ENCODE measurements at regions not wholly inside any gene's neighbourhood (a gene's known extent, or its start where the extent isn't known, plus 50 kb on each side); places are given as distances from the start of the nearest gene placed in this dataset.

DNA sequence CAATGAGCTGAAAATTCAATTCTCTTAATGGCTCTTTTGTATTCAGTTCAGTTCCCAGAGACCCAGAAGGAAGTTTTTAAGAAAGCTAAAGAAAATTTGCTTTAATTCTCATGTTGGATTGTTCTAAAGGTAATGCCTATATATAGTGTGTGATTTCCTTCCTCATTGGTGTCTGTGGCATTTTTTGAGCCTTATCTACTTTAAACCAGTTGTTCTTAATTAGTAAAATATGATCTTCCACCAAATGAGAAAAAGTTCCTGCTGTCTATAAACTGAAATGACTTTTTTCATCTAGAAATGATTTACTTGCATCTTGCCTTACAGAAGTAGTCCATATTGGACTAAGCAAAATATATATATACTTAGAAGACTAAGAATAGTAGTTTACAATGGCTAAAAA, 622.1 kb upstream of the KIRREL3 start:
- ATAC-seq (ENCODE audit: low FRiP score) (no peak), DNase-seq (ENCODE audit: low spot score) (no peak)
- TF ChIP-seq, protein P1, sequence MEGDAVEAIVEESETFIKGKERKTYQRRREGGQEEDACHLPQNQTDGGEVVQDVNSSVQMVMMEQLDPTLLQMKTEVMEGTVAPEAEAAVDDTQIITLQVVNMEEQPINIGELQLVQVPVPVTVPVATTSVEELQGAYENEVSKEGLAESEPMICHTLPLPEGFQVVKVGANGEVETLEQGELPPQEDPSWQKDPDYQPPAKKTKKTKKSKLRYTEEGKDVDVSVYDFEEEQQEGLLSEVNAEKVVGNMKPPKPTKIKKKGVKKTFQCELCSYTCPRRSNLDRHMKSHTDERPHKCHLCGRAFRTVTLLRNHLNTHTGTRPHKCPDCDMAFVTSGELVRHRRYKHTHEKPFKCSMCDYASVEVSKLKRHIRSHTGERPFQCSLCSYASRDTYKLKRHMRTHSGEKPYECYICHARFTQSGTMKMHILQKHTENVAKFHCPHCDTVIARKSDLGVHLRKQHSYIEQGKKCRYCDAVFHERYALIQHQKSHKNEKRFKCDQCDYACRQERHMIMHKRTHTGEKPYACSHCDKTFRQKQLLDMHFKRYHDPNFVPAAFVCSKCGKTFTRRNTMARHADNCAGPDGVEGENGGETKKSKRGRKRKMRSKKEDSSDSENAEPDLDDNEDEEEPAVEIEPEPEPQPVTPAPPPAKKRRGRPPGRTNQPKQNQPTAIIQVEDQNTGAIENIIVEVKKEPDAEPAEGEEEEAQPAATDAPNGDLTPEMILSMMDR (IDR thresholded peaks at IDR 0.05): no peak

- DNase-seq (ENCODE audit: low spot score) (no peak), ATAC-seq (ENCODE audit: low FRiP score) (no peak)
- TF ChIP-seq, protein P1 (IDR thresholded peaks at IDR 0.05): no peak
Observed at GRCh38 chr11:127620671-127621070, 620.1 kb upstream of the KIRREL3 start.

- DNase-seq (ENCODE audit: low spot score) (no peak), ATAC-seq (ENCODE audit: low FRiP score) (no peak)
- TF ChIP-seq, protein P1 (IDR thresholded peaks at IDR 0.05): no peak
Observed at GRCh38 chr11:127619946-127620345, 619.4 kb upstream of the KIRREL3 start.

- no peak for DNase-seq (ENCODE audit: low spot score)
- TF ChIP-seq, protein P1 (IDR thresholded peaks at IDR 0.05): no peak
- ATAC-seq (ENCODE audit: low FRiP score): no peak
Observed at GRCh38 chr11:127618721-127619120, 618.2 kb upstream of the KIRREL3 start.

DNA sequence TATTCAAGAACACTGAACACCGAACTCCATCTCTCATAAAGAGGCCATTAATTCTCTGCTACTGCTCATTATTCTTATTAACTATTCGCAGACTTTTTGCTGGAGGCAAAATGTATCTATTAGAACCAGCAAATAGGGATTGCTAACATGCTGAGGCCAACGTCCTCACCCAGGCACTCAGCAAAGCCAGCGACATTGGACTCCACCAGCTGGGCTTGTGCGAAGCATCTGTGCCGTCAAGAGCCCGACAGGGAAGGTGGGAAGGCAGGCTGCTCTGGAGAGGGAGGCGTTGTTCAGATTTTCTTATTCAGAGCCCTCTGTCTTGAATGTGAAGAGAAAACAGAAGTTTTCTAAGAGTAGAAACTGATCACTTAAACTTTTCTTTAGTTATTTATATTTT, 615.6 kb upstream of the KIRREL3 start:
- DNase-seq (ENCODE audit: low spot score): no peak
- ATAC-seq (ENCODE audit: low FRiP score): no peak
- TF ChIP-seq, protein P1 (IDR thresholded peaks at IDR 0.05): no peak

DNA sequence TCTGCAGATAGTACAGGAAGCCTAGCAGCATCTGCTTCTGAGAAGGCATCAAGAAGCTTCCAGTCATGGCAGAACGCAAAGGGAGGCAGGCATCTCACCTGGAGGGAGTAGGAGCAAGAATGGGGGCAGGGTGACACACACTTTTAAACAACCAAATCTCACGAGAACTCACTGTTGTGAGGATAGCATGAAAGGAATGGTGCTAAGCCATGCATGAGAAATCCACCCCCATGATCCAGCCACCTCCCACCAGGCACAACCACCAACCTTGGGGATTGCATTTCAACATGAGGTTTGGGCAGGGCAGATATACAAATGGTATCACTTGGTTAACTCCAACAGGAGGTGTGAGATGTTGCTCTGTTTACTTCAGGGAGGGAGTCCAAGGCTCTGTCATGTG, 612.0 kb upstream of the KIRREL3 start:
- DNase-seq (ENCODE audit: low spot score): no peak
- TF ChIP-seq, protein P1 (IDR thresholded peaks at IDR 0.05): no peak
- no peak for ATAC-seq (ENCODE audit: low FRiP score)

GRCh38 chr11:127609025-127609773, 608.6 kb upstream of the KIRREL3 start:
- DNase-seq (ENCODE audit: low spot score) (no peak), ATAC-seq (ENCODE audit: low FRiP score) (no peak)
- TF ChIP-seq, protein P1 (IDR thresholded peaks at IDR 0.05): no peak

Data from omental fat pad (tissue), 3 donors.